Fibroblast of pulmonary artery (primary cell): ENCODE measurements at regions not wholly inside any gene's neighbourhood (a gene's known extent, or its start where the extent isn't known, plus 50 kb on each side); places are given as distances from the start of the nearest gene placed in this dataset.
"Not testable (repeated sequence)": the region's sequence is repeated elsewhere in the genome, so short reads cannot be mapped to it uniquely, and the experiment has no call there.

ENCODE experiments used
- DNase-seq: peaks from one replicate; pipeline ENCODE4 v3.0.0-alpha.2; 2010; ENCODE audit warnings: low read depth
- H3K4me3 ChIP-seq: replicated peaks from 2 replicates; pipeline ENCODE4 v1.5.1; 2011; ENCODE audit warnings: low read depth, mild to moderate bottlenecking, control low read depth, low read length, moderate library complexity
- TF ChIP-seq, protein P1 (sequence below): IDR thresholded peaks from 2 replicates; pipeline ENCODE4 v1.5.1; 2011; ENCODE audit warnings: mild to moderate bottlenecking, control low read depth, low read length, inconsistent platforms; ENCODE audit errors: missing control alignments

DNA sequence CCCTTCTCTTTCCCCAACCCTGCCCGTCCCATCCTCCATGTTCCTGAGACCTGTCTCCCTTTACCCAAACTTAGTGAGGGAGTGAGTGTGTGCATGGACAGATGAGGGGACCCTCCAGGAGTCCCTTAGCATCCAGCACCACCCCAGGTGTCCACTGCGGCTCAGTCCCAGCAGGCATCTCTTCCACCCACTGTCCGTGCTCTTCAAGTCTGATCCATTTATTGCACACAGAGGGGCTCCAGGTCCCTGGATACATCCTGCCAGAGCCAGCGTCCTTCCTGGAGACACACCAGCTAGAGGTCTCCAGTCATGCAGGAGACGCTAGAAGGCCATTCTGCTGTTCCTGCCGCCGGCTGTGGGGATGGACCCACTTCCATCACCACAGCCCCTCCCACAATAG, 239.2 kb downstream of the ADGRD1 start:
- DNase-seq, result no peak
- no peak overlapping the region for H3K4me3 ChIP-seq
- TF ChIP-seq, protein P1, sequence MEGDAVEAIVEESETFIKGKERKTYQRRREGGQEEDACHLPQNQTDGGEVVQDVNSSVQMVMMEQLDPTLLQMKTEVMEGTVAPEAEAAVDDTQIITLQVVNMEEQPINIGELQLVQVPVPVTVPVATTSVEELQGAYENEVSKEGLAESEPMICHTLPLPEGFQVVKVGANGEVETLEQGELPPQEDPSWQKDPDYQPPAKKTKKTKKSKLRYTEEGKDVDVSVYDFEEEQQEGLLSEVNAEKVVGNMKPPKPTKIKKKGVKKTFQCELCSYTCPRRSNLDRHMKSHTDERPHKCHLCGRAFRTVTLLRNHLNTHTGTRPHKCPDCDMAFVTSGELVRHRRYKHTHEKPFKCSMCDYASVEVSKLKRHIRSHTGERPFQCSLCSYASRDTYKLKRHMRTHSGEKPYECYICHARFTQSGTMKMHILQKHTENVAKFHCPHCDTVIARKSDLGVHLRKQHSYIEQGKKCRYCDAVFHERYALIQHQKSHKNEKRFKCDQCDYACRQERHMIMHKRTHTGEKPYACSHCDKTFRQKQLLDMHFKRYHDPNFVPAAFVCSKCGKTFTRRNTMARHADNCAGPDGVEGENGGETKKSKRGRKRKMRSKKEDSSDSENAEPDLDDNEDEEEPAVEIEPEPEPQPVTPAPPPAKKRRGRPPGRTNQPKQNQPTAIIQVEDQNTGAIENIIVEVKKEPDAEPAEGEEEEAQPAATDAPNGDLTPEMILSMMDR, result no peak

DNA sequence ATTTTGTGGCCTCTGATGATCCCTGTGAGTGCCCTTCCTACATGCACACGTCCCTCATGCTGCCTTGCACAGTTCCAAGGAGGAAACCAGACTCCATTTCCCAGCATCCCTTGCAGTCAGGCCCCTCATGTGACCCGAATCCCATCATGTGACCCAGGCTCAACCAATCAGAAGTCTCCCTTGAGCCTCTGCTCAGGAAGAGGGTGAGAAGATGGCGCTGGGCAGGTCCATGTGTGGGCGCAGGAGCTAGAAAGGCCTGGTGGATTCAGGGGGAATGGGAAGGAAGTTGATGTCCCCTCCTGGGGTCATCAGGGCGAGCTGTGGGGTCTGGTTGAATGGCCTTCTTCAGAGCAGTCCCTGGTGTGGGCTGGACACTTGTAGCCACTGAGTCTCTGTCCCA, 240.5 kb downstream of the ADGRD1 start:
- TF ChIP-seq, protein P1, result no peak
- DNase-seq, result no peak
- H3K4me3 ChIP-seq, result no peak overlapping the region

DNA sequence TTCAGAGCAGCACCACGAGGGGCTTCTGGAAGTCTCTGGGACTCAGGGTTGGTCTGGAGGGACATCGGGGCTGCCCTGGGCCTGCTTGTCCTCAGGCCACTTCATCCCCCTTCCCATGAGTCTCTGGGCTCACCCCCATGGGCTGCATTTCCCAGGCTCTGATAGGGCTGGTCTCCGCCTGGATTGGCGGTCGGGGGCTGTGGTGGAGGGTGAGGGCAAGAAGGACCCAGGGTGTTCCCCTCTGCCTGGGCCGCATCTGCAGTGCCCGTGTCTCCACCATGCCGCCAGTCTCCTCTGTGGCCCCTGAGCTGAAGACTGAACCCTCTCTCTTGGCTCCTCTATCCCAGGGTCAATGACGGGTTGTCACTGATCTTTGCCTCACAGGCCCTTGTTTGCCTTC, 242.1 kb downstream of the ADGRD1 start:
- TF ChIP-seq, protein P1, result no peak
- no peak for DNase-seq
- no peak overlapping the region for H3K4me3 ChIP-seq

DNA sequence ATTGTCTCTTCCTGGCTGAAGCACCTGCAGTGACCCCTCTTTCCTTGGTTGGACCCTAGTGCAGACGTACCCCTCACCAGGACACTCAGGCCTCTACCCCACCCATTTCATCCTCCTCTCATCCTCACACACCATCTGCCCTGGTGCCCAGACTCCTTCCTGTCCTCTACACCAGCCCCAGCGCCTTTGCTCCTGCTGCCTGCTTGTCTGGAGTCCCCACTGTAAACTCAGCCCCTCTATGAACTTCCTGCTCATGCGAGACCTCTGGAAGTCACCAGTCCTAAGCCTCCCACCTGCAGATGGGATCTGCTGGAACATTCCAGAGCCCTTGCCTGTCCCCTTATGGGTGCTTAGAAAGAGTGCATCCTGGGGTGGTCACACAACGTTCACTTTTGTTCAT, 242.5 kb downstream of the ADGRD1 start:
- TF ChIP-seq, protein P1, result no peak
- no peak for DNase-seq
- H3K4me3 ChIP-seq, result no peak overlapping the region

DNA sequence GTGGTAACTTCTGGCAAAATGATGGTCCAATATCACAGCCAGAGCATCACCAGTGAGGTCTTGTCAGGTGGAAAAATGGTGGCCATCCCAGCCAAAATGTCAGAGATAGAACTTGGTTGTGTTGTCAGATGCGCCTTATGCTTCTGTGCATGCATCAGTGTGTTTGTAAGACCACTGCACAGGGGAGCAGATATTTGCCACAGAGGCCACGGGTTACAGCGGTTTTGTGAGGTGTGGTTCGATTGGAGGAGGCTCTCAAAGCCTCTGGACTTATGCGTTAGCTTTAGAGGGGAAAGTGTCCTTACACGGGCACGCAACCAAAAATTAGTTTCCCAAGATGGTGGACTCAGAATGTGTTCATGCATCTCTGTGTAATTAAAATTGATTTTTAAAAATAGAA, 243.8 kb downstream of the ADGRD1 start:
- DNase-seq, result no peak
- TF ChIP-seq, protein P1, result no peak
- no peak overlapping the region for H3K4me3 ChIP-seq

DNA sequence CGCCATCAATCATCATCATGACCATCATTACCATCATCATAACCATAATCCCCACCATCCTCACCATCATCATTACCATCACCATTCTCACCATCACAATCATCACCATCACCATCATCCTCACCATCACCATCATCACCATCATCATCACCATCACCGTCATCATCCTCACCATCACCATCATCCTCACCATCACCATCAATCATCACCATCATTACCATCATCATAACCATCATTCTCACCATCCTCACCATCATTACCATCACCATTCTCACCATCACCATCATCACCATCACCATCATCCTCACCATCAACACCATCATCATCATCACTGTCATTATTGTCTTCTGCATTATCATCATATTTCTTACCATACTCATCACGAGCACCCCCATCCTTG, 245.5 kb downstream of the ADGRD1 start:
- no peak for DNase-seq
- TF ChIP-seq, protein P1, result no peak

DNA sequence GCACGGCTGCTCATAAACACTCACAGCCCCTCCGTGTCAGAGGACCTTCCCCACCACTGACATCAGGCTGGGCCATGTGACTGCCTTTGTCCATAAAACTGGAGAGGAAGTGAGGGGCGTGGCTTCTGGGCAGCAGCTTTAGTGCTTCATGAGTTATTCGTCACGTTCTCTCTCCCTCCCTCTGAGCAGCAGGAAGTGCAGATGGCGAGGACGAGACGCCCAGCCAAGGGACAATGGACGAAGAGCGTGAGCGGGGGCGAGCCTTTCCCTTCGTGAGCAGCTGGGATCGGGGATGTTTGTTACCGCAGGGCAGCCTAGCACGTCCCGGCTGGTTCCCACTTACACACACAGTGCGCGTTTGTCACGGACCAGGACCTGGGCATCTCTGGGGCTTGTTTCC, 248.2 kb downstream of the ADGRD1 start:
- H3K4me3 ChIP-seq, DNase-seq: not testable (repeated sequence)

More for the DNA sequence above, 245.5 kb downstream of the ADGRD1 start:
- no peak overlapping the region for H3K4me3 ChIP-seq
